AG04450 (cell line): ENCODE measurements at regions not wholly inside any gene's neighbourhood (a gene's known extent, or its start where the extent isn't known, plus 50 kb on each side); places are given as distances from the start of the nearest gene placed in this dataset.
"Not testable (repeated sequence)": the region's sequence is repeated elsewhere in the genome, so short reads cannot be mapped to it uniquely, and the experiment has no call there.

ENCODE experiments used
- CTCF ChIA-PET: fragments of 300-600, 350-600 bp; formaldehyde crosslinking; extraction: SDS; loops from one replicate; lab custom pipeline; 2022; ENCODE audit warnings: antibody characterized with exemption, inconsistent platforms; lab: Charles Lee
- POLR2A ChIA-PET: fragments of 350-600 bp; formaldehyde crosslinking; extraction: SDS; loops from one replicate; lab custom pipeline; 2021; ENCODE audit warnings: antibody characterized with exemption, inconsistent platforms; lab: Yijun Ruan, JAX
- DNase-seq: peaks from one replicate; pipeline ENCODE4 v3.0.0-alpha.2; 2011; ENCODE audit warnings: low read depth, low spot score
- H3K27ac ChIP-seq: one replicate; pipeline ENCODE4 v1.5.1; 2012; ENCODE audit warnings: low read depth, low read length, control low read depth
- H3K27me3 ChIP-seq: one replicate; pipeline ENCODE4 v1.6.0; 2012; ENCODE audit warnings: low read length; ENCODE audit not compliant: control insufficient read depth, insufficient read depth
- H3K4me3 ChIP-seq: 2 replicates; pipeline ENCODE4 v1.5.1; 2011; ENCODE audit warnings: mild to moderate bottlenecking, low read depth, low read length, control low read depth
- H3K9me3 ChIP-seq: 2 replicates; pipeline ENCODE4 v1.5.1; 2012; ENCODE audit warnings: low read length; ENCODE audit not compliant: control insufficient read depth, insufficient read depth
- CTCF ChIP-seq: IDR thresholded peaks from 2 replicates; pipeline ENCODE4 v1.5.1; 2011; ENCODE audit warnings: low read depth, low read length, control low read depth, inconsistent platforms

- no peak overlapping the region for H3K27ac ChIP-seq
- H3K4me3 ChIP-seq: no peak overlapping the region
- CTCF ChIA-PET: no interaction called here
- no peak for TF ChIP-seq CTCF
- no peak for DNase-seq
- H3K27me3 ChIP-seq: no peaks in the 10 kb centered on the region
- peaks cover 9% of the 10 kb centered on the region; the same call in 1 of the 2 replicates for H3K9me3 ChIP-seq
- POLR2A ChIA-PET: no interaction called here
Measured at GRCh38 chr7:68408873-68409272, 1189.4 kb upstream of the AUTS2 start.

- CTCF ChIA-PET: no interaction called here
- Histone ChIP-seq H3K4me3 (no peak overlapping the region), H3K27me3 (no peaks in the 10 kb centered on the region), H3K9me3 (peaks cover 6% of the 10 kb centered on the region; the same call in 1 of the 2 replicates), H3K27ac (no peak overlapping the region)
- POLR2A ChIA-PET: no interaction called here
- no peak for TF ChIP-seq CTCF
- DNase-seq: no peak
Measured at GRCh38 chr7:68409851-68410250, 1188.4 kb upstream of the AUTS2 start.

- H3K27ac ChIP-seq, POLR2A ChIA-PET, CTCF ChIA-PET: not testable (repeated sequence)
Measured at GRCh38 chr7:68410693-68411092, 1187.6 kb upstream of the AUTS2 start.

GRCh38 chr7:68411742-68412141 lies 1186.5 kb upstream of the AUTS2 start:
- H3K9me3 ChIP-seq: peaks cover 11% of the 10 kb centered on the region; the same call in 1 of the 2 replicates
- POLR2A ChIA-PET: no interaction called here
- H3K27ac ChIP-seq: no peak overlapping the region
- no peak for TF ChIP-seq CTCF
- no peaks in the 10 kb centered on the region for H3K27me3 ChIP-seq
- CTCF ChIA-PET: no interaction called here
- no peak overlapping the region for H3K4me3 ChIP-seq
- DNase-seq: no peak

More at GRCh38 chr7:68410693-68411092, 1187.6 kb upstream of the AUTS2 start:
- H3K4me3 ChIP-seq, DNase-seq, H3K27me3 ChIP-seq: not testable (repeated sequence)
- H3K9me3 ChIP-seq: peaks cover 11% of the 10 kb centered on the region; the same call in 1 of the 2 replicates

GRCh38 chr7:68414631-68415425 lies 1183.4 kb upstream of the AUTS2 start:
- no peak for DNase-seq
- ChIA-PET POLR2A (no interaction called here), CTCF (no interaction called here)
- Histone ChIP-seq H3K9me3 (peaks cover 18% of the 10 kb centered on the region; the same call in 1 of the 2 replicates), H3K4me3 (no peak overlapping the region), H3K27me3 (no peaks in the 10 kb centered on the region), H3K27ac (no peak overlapping the region)
- TF ChIP-seq CTCF: no peak
